GM21717 (cell line): ENCODE measurements at regions not wholly inside any gene's neighbourhood (a gene's known extent, or its start where the extent isn't known, plus 50 kb on each side); places are given as distances from the start of the nearest gene placed in this dataset.
"Not testable (repeated sequence)": the region's sequence is repeated elsewhere in the genome, so short reads cannot be mapped to it uniquely, and the experiment has no call there.

ENCODE experiments used
- ATAC-seq: cut with Tn5 transposase; IDR thresholded peaks from one replicate; pipeline ENCODE4 v1.9.1; 2021; ENCODE audit warnings: mild to moderate bottlenecking, moderate library complexity; ENCODE audit not compliant: unreplicated experiment

DNA sequence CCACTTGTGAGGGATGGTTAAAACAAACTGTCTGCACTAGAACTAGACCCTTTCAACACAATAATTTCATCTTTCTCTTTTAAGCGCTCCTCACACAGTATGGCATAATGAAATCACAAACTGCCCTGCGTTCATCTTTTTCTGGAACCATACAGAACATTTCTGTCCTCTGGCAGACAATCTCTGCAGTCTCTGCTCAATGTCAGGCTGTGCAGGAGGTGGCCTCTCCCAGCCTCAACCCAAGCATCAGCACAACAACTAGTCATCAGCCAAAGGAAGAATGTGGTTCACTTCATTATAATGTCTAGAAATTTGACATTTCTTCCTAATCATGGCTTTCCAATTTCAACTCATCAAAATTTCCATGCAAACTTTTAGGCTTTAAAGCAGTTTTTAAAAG is 125.1 kb upstream of the STARD13 start:
- ATAC-seq: no peak

DNA sequence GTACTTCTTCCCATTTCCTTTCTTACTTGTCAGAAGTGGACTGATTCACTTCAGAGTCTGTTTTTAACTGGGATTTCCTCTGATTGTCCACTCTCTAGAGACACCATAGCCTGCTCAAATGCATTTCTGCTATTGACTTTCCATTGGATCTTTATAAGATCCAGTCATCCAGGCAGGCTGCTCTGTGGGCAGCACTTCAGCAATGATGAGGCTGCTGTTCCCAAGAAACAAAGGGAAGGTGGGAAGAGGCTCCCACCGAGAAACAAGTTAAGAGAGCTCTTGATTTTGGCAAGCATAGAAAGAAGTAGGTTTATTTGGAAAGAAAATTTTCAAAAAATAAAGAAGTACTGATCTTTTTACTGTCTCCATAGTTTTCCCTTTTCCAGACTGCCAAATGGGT is 125.8 kb upstream of the STARD13 start:
- no peak for ATAC-seq

DNA sequence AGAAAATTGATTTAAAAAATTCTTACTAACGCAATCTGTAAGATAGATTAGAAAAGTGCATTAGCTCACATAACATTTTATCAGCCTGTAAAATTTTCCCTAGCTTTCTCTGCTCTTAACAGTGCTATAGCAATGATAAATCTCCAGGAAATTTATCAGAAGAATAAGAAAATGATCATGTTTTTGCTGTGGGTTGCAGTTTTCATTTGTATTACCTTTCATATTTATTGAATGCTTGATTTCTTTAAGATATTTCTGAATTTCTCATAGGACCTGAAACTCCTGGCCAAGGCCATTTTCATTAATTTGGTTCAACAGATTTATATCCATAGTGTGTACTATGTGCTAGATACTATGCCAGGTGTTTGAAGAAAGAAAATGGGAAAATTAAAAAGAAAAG is 130.3 kb upstream of the STARD13 start:
- no peak for ATAC-seq

DNA sequence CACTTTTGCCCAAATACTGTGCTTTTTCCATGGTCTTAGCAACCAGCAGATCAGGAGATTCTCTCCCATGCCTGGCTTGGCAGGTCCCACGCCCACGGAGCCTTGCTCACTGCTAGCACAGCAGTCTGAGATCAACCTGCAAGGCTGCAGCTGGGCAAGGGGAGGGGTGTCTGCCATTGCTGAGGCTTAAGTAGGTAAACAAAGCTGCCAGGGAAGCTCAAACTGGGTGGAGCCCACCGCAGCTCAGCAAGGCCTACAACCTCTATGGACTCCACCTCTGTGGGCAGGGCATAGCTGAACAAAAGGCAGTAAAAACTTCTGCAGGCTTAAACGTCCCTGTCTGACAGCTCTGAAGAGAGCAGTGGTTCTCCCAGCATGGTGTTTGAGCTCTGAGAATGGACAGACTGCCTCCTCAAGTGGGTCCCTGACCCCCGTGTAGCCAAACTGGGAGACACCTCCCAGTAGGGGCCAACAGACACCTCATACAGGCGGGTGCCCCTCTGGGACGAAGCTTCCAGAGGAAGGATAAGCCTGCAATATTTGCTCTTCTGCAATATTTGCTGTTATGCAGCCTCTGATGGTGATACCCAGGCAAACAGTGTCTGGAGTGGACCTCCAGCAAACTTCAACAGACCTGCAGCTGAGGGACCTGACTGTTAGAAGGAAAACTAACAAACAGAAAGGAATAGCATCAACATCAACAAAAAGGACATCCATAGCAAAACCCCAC is 132.8 kb upstream of the STARD13 start:
- not testable (repeated sequence) for ATAC-seq

DNA sequence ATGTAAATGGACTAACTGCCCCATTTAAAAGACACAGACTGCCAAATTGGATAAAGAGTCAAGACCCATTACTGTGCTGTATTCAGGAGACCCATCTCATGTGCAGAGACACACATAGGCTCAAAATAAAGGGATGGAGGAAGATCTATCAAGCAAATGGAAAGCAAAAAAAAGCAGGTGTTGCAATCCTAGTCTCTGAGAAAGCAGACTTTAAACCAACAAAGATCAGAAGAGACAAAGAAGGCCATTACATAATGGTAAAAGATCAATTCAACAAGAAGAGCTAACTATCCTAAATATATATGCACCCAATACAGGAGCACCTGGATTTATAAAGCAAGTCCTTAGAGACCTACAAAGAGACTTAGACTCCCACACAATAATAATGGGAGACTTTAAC is 134.6 kb upstream of the STARD13 start:
- ATAC-seq: not testable (repeated sequence)

DNA sequence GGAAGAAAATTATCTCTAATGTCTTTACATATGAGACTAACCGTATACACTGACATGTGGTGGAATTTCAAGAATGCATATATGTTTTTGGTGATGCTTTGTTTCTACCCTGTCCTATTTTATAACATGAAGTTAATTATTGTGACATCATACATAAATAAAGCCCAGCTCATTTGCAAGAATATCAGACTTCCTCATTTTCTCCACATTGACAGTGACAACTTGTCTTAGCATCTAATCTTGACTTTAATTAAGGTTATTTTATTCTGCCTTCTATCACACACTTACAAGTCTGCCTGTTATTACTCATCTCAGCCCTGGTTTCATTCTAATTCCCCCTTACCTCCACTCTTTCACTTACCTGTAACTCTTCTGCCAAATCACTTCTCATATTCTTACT is 140.6 kb upstream of the STARD13 start:
- ATAC-seq: no peak

DNA sequence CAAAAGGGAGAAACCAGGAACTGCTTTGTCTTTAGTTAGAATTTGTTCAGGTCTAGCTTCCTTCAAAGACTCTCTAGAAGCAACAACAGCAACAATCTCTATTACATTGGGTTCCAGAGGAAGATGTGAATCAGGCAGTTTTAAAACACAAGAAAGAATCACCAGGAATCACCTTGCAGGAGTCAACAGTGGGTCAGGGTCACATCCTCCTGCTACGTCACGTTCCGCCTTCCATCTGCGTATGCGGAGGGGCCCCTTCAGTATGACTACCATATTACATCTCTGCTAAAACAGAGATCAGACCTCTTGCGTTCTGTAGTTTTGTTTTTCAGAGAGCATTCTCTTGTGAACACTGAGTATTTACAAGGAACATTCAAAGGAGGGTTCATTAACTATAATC is 147.8 kb upstream of the STARD13 start:
- ATAC-seq: no peak

DNA sequence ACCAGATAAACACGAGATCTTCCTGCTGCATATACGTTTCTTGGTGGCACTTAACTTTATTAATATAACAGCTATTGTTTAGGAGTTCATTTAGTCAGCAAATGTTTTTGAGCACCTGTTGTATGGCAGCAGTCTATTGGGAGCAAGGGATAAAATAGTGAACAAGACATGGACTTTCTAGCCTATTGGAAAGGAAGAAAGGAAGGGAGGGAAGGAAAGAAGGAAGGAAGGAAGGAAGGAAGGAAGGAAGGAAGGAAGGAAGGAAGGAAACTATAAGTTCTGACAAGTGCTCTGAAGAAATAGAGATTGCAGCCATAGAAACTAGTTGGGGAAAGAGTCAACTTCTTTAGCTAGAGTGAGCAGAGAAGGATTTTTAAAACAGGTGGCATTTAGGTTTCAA is 149.1 kb upstream of the STARD13 start:
- no peak for ATAC-seq

DNA sequence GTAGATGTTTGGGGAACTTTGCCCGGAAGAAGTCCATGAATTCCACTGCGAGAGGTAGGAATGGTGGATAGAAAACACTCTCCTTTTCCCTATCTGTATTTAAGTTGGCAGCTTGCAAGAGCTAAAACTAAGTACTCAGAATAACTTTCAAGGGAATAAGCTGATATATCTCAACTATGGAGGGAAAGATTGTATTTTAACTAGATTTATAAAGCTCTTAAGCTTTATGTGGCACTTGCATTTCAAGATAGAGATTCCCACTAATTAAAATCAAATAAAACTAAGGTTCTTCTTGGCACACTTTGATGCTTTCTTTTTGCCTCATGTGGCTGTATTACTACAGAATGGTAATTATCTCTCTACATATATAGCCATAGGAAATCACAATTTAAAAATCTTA is 149.7 kb upstream of the STARD13 start:
- no peak for ATAC-seq

DNA sequence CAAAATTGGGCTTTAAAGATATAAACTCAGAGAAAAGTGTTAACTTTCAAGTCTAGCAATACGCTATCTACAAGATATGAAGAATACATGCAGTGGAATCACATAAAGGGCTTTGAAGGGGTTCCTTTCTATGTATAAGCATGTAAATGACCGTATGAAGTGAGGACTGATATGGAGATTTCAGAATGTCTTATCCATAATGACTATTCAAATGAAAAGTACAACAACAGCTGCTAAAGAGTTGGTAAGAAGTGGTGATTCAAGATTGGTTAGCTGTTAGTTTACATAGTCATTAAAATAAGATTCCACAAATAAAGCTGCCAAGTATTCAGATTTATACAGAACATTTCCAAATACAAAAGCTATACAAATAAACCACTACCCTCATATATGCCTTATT is 153.4 kb upstream of the STARD13 start:
- ATAC-seq: no peak

DNA sequence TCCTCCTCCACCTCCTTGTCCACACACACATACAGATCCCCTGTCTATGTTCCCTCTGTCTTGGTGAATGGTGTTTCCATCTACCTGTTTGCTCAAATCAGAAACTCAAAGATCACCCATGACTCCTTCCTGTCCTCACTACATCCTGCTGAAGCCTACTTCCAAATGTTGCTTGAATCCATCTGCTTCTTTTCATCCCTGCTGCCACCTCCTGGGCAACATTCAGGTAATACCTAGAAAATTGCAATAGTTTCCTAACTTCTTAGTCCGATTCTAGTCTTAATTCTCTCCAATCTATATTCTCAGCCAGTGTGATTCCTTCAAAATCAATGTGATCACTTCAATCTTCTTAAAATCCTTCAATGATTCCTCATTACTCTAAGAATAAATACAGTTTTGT is 155.5 kb upstream of the STARD13 start:
- ATAC-seq: no peak

DNA sequence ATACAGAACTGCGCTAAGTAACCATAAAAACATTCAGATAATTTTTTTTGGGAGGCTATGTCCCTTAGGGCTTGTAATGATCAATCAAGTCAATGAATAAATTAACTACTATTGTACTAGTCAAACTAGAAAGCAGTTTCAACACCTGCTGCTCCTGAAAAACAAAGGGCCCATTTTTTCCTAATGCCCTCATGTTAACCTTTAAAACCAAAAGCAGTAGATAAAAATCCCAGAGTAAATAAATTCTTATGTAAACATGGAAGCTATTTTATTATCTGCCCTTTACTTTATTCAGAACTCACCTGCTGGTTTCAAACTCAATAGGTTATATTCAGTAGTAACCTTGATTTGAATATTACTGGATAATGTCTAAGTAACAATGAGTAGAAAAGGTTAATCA is 159.5 kb upstream of the STARD13 start:
- ATAC-seq: no peak

DNA sequence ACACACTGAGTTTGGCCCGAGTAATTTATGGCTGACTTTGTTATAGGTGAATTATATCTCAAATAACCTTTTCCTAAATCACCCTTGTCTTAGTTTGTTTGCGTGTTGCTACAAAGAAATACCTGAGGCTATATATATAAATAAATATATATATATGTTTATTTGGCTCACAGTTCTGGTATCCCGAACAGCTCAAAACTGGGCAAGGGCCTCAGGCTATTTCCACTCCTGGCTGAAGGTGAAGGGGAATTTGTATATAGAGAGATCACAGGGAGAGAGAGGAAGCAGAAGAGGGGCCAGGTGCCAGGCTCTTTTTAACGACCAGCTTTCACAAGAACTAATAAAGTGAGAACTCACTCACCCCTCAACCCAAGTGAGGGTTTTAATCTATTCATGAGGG is 159.9 kb upstream of the STARD13 start:
- ATAC-seq: no peak

DNA sequence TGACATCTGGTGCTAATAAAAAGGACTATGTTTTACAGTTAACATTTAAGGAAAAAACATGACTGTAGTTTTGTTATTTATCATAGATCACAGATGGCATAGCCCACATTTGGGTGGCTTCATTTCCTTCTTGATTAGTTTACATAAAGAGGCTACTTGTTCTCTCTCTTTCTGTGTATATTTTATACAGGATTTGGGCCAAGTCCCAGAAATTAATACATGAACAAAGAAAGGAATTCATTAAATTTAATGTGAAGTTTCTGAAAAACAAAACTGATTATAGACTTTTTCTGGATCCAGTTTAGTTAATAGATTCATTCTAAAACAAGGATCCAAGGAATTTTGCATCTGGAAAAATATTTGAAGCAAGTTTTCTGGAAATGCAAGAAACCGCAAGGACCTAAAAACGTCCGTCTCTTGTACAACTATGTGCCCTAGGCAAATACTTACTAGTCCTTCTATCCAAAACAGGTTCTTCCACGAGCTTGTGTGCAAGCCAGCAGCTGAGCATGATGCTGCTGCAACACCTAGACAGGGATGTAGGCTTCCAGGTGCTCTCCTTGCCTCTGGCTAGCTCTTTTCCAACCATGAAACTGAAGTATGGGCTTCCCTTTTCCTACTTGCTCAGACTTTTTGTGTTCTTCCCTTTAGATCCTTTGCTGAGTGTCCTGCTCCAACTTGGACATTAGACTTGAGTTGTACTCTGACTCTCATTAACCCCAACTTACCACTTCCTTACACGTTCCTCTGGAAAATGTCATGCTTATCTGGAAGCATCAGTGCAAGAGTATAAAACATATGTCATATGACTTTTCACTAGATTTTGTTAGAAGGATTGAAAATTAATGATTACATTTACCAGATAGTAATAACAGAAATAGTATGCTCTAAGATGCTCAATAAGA is 161.5 kb upstream of the STARD13 start:
- ATAC-seq: no peak

DNA sequence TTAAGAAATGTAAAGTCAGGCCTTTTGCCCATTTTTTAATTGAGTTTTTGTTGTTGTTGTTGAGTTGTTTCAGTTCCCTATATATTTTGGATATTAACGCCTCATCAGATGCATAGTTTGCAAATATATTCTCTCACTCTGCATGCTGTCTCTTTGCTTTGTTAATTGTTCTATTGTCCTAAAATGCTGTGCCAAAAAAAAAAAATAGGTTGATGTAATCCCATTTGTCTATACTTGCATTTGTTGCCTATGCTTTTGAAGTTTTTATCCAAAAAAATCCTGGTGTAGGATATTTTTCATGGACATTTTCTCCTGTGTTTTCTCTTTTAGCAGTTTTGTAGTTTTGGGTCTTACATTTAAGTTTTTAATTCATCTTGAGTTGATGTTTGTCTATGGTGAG is 163.3 kb upstream of the STARD13 start:
- ATAC-seq: no peak

DNA sequence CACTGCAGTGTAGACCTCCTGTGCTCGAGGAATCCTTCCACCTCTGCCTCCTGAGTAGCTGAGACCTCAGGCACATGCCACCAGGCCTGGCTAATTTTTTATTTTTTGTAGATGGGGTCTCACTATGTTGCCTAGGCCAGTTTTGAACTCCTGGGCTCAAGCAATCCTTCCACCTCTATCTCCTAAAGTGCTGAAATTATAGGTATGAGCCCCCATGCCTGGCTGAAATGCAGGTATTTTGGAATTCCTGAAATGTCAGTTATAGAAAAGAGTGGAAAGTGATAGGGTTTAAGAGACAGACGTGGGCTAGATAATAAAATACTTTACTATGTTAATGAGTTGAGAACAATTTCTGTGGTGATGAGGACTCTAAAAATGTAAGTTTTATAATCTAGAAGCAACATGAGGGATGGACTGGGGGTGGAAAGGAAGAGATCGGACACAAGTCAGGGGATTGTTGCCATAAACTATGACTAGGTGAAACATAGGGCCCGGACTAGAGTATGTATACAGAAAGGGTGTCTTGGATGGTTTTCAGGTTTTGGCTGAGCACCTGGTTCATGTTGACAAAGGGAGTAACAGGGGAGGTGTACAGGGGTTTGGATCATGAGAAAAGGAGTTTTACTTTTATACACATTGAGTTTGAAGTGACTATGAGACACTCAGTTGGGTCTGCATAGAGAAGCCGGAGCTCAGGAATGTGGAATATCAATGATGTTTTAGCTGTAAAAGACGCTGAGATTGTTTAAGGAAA is 165.6 kb upstream of the STARD13 start:
- ATAC-seq: no peak

DNA sequence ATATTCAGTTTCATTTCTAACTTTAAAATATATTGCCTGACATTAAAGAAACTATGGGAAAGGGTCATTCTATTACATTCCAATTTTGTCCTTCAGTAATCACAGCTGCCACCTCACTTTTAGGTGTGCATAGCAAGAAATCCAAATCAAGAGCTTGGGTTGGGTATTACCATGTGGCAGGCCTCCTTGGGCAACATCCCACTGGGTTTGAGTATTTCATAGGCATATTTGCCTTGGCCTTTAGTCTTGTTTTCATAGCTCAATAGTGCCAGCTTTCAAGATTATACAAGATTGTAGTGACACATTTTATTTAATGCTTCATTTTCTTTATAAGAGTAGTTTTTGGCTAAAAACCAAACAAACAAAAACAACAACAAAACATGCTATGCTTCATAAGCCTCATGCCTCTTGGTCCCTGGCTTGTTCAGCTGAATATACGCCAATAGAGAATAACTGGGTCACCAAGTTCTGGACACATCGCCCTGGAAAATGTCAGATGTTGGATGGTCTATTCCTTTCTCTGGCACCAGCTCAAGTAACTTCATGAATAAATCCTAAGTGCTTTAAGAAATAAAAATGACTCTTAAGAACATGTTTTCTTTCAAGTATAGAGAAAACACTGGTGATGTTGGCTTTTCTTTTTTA is 167.4 kb upstream of the STARD13 start:
- no peak for ATAC-seq

DNA sequence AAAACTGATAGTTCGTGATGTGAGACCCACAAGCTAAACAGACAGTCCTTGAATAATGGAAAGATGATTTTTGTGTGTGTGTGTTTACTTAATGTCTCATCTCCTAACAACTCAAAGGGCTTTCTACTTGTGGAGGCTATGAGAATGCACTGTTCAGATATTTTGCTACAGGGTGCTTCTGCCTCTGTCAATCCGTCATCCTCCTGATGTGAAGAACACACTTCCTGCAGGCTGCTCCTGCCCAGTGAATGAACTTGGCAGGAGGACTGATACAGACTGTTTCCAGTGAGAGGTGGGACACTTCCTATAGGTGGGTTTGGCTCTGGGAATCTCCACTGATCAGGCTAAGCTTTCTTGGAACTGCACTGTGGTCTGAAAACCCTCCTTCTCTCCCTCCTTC is 168.4 kb upstream of the STARD13 start:
- no peak for ATAC-seq

DNA sequence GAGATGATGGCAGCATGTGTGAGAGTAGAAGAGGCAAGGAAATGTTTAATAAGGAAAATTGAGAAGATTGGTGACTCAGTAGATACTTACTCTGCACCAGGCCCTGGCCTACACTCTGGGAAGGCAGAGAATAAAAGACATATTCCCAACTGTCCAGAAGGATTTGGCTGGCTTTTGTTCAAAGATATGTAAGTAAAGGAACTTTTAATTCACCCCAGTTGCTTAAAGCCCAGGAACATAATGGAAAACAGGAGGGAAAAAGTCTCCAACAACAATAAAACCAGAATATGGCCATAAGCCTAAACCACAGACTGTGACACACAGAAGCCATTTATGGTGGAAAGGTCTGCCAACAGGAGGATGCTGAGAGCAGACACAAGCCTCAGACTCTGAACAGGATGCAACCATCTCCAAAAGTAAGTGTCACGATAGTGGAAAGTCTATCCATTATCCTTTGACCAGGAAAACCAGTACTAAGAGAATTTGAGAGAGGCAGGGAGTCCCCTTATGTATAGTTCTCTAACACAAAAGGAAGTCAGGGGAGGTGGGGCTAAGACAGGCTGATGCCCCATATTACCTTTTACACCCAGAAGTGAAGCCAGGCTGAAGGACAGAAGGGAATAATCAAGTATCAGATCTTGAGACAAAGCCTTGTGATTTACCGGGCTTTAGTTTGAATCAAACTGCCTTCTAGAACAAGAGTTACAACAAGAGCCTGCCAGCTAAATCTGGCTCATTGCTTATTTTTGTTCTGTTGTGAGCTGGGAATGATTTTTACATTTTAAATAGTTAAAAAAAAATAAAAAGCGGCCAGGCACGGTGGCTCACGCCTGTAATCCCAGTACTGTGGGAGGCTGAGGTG is 169.5 kb upstream of the STARD13 start:
- ATAC-seq: no peak

DNA sequence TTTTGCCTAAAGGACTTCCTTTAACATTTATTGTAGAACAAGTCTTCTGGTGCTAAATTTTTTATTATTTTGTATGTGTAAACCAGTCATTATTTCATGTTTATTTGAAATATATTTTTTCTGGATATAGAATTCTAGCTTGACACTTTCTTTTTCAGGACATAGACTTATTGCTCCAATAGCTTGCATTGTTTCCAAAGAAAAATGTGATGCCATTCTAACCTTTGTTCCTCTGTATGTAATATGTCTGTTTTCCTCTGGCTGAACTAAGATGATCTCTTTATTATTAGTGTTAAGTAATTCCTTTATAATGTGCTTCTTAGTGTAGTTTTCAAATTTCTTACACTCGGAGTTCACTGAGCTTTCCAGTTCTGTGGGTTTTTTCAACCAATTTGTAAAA is 174.1 kb upstream of the STARD13 start:
- no peak for ATAC-seq
